HG02763 (cell line): ENCODE measurements at regions not wholly inside any gene's neighbourhood (a gene's known extent, or its start where the extent isn't known, plus 50 kb on each side); places are given as distances from the start of the nearest gene placed in this dataset.

Experiments used
- ATAC-seq: cut with Tn5 transposase; IDR thresholded peaks from one replicate; pipeline ENCODE4 v1.9.1; 2021; ENCODE audit warnings: mild to moderate bottlenecking, moderate library complexity; ENCODE audit not compliant: unreplicated experiment

GRCh38 chr1:187871177-187871845, 1042.6 kb downstream of the PLA2G4A start:
- no peak for ATAC-seq

DNA sequence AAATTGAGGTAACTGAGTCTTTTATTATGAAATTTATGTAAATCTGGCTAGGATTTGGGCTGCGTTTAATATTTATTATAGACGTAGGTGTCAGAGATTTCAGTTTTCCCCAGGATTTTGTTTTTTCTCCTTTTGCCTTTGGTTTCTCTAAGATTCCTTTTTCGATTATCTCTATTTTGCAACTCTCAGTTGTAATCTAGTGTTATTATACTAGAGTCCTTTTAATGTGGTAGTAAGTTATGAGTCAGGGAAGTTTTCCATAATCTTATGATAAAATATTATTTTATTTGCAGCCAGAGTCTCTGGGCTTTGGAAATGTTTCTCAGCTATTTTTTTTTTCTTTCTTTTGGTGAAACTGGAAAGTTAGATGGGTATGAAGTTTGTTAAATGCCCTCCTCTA, 1043.8 kb downstream of the PLA2G4A start:
- ATAC-seq, result no peak

DNA sequence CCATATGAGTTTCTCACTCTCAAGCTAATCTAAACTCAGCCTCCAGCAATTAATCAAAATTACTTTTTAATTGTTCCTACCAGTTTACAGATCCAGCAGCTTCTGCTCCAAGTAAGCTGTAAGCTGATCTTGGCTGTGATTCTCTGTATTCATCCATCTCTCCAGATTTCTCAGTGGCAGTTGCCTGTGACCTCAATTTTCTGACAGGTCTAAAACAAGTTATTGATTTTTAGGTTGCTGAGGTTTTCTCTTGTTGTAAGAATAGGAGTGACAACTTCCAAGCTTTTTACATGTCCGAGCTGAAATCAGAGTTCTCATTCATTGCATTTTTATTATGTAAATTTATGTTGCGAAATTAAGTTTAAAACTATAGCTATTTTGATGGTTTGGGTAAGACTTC, 1044.4 kb downstream of the PLA2G4A start:
- ATAC-seq, result no peak

- ATAC-seq, result no peak
These were observed 1048.0 kb downstream of the PLA2G4A start for GRCh38 chr1:187876775-187877174.

DNA sequence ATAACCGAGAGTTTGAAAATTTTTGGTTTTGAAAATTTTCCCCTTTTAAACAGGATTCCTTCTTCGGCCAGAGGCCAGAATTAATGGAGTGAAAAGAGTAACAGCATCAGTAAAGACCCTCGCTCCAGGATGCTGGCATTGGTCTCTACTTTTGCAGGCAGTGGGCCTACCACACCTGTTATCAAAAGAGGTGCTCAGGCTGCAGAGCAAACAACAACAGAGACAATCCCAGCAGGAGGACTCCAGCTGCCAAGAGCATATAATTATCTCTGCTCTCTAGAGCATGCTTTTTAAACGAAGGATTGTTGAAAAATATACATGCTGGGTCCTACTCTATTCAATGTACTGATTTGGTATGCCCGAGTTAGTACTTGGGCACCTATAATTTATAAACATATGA, 1048.5 kb downstream of the PLA2G4A start:
- ATAC-seq, result no peak

DNA sequence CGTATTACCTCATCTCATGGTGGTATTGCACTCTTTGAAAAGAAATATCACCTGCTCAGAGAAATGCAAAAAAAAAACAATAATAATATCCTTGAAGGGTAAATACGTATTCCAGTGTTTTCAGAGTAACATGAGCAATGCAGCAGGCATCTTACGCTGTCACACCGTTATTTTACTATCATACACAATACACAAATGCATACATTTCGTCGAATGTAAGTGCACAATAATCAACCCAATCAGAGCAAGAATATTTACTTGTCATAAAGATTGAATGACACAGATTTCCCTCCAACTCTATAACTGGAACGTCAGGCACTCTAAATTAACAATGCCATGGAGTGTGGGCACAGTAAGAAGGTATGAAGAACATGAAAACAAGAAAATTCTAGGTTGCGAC, 1050.1 kb downstream of the PLA2G4A start:
- no peak for ATAC-seq

DNA sequence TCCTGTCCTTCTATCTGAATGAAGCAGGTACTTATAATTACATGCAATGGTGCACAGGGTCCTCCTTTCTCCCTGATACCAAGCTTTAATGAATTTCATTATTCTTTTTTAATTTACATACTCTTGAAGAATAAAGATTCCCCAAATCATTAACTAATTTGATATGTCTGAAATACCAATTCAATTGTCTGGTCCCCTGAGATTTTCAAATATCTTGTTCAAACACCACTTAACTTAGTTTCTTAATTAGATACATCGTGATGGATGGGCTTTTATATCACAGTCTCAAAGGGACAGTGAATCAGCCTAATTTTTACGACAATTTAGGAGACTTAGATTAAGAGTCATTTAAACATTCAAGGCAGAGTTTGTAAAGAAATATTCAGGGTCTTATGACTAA, 1054.6 kb downstream of the PLA2G4A start:
- ATAC-seq, result no peak

DNA sequence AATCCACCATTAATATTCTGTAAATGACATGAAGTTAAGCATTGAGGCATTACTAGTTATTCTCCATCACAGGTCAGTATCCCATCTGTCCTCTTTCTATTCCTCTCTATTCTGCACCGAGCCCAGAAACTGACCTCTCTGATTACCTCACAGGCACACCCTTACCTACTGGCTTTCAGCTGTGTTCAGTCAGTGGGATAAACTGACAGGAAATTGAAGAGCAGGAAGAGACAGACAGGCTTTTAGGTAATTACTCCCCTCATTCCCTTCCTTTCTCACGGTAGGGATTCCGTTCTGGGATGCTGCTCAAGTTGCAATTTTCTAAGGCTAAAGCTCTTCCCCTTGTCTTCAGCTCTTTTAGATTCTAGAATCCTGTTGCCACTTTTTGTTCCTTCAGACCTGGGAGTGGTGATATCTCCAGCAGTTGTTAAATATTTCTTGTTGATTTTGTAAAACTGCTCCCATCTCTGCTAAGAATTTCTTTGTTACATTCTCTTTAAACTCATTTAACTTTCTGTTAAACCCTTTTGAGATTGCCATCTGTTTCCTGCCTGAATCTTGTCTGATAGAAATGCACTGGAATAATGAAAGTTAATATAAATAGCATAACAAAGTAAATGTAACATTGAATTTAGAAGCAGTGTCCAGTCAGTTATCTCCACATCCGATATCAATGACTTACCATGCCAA, 1063.4 kb downstream of the PLA2G4A start:
- no peak for ATAC-seq

GRCh38 chr1:187892683-187893039, 1063.9 kb downstream of the PLA2G4A start:
- no peak for ATAC-seq

DNA sequence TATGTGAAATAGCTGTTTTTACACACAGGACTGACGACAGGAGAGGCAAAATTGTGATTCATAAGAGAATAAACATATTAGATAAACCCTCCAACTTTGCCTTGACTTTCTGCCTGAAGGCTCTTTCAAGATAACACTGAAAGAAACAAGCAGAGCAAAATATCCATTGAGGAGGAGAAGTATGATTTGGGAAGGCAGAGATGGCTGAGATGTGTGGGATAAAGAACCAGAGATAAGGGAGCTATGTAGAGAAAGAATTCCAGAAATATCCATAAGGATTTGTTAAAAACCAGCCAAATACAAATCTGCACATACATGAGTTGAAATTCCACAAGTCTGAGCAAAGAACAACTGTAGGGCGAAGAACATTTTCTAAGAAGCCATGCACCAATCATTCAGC, 1064.7 kb downstream of the PLA2G4A start:
- no peak for ATAC-seq

- ATAC-seq, result no peak
These were observed 1065.6 kb downstream of the PLA2G4A start for GRCh38 chr1:187894349-187894748.

GRCh38 chr1:187903223-187903622, 1074.5 kb downstream of the PLA2G4A start:
- no peak for ATAC-seq

GRCh38 chr1:187909382-187909781, 1080.6 kb downstream of the PLA2G4A start:
- ATAC-seq, result no peak

DNA sequence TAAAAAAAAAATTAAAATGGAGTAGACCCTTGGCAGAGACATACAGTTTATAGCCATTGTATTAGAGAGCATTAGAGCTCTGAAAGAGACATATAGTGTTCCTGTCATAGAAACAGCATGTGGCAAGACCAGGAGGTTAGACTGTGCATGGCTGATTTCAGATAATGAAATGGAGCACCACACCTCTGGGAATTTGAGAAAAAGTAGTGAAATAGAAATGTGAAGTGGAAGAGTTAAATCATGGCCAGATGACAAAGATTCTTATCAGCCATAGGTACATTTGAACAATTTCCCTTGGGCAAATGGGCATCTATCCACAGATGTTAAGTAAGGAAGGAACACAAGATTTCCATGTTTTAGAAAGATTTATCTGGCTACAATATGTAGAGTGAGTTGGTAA, 1083.1 kb downstream of the PLA2G4A start:
- no peak for ATAC-seq

DNA sequence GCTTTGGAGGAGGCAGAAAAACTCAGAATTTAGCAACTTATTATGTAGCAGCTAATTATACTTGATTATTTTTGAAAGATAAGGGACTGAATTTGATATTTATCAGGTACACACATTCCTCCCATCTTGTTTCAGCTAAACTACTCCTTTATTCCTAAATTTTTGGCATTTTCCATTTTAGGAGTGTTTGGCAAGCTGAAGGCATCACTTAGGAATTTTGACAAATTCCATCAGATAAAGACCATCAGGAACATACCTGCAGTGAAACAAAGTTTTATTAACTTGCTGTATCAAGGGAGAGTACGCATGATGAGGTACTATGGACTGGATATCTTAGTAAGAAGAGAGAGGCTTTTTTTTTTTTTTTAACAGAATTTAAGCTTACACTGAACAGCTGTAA, 1092.2 kb downstream of the PLA2G4A start:
- ATAC-seq, result no peak

GRCh38 chr1:187921426-187921825, 1092.7 kb downstream of the PLA2G4A start:
- no peak for ATAC-seq

GRCh38 chr1:187922255-187922654, 1093.5 kb downstream of the PLA2G4A start:
- ATAC-seq, result no peak

- no peak for ATAC-seq
These were observed 1095.5 kb downstream of the PLA2G4A start for GRCh38 chr1:187924252-187924651.

DNA sequence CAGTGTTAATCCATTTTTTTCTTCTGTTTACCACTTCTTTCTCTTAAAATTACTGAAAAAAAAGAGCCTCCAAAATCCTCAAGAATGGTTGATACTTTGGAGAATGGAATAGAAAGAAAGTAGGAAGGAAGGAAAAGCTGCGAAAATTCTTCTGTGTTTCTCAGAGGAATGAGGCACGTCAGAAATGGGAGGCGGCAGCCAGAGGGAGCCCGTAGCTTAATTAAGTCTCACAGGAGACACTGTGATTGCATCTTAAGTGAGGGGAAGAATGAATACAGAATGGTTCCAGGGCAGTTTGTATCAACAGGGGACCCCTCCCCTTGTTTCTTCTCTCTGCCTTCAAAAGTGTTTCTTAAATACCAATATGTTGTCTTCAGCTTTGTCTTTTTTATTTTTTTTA, 1099.5 kb downstream of the PLA2G4A start:
- no peak for ATAC-seq

GRCh38 chr1:187928696-187929095, 1099.9 kb downstream of the PLA2G4A start:
- no peak for ATAC-seq

- ATAC-seq, result no peak
These were observed 1103.0 kb downstream of the PLA2G4A start for GRCh38 chr1:187931776-187932175.

DNA sequence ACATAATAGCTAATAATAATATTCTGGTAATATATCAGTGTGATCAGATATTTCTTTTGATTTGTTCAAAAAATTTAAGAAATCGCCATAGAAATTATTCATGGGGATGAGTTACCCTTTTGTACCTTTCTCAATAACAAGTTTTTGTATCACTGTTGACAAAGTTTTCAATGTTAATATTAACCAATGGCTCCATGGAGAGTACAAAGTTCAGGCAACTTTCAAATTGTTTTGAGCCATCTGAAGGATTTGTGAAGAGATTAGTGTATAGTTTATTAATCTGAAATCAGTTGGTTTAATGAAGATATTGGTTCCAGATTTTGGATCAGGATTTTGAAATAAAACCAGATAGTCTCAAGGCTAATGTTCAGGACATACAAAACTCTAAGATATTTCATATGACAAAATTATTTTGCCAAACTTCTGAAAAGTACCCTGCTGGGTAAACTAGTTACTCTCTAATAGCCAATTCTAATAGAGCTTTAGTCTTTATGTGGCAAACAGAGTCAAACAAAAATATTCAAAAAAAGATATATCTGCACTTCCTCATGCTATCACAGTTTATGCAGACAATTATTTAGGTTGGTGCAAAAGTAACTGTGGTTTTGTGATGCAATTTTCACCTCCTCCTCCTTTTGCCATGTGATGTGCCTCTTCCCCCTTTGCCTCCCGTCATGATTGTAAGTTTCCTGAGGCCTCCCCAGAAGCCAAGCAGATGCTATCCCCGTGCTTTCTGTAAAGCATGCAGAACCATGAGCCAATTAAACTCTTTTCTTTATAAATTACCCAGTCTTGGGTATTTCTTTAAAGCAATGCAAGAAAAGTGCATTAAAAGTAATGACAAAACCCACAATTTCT, 1105.0 kb downstream of the PLA2G4A start:
- ATAC-seq, result no peak
